GM21447 (cell line): ENCODE measurements at regions not wholly inside any gene's neighbourhood (a gene's known extent, or its start where the extent isn't known, plus 50 kb on each side); places are given as distances from the start of the nearest gene placed in this dataset.
"Not testable (repeated sequence)": the region's sequence is repeated elsewhere in the genome, so short reads cannot be mapped to it uniquely, and the experiment has no call there.

Source experiments
- ATAC-seq: cut with Tn5 transposase; IDR thresholded peaks from one replicate; pipeline ENCODE4 v1.9.1; 2021; ENCODE audit not compliant: unreplicated experiment

DNA sequence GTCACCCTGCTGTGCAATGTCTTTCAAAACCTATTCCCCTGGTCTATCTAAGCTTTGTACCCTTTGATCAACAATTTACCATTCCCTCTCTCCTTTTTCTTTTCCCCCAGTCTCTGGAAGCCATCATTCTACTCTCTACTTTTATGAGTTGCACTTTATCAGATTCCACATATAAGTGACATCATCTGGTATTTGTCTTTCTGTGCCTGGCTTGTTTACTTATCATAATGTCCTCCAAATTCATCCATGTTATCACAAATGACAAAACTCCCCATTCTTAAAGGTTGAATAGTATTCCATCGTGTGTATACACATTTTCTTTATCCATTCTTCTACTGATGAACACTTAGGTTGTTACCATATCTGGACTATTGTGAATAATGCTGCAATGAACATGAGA, 344.2 kb upstream of the CCNH start:
- no peak for ATAC-seq

DNA sequence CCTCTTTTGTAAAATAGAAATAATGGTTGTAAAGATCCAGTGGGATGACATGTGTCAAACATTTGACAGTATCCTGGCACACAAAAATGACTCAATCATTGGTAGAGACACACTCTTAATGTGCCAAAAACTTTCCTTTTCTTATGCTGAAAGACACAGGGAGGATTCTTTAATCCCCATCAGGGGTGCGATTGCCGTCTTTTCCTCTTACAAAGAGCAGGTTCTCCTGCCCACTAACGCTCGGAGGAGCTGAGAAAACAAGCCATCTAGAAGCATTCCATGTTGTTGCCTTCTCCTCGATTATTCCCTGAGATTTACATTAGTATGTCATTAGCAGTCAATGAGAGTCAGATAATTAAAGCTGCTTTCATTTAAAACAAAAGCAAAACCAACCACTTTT, 342.6 kb upstream of the CCNH start:
- no peak for ATAC-seq

DNA sequence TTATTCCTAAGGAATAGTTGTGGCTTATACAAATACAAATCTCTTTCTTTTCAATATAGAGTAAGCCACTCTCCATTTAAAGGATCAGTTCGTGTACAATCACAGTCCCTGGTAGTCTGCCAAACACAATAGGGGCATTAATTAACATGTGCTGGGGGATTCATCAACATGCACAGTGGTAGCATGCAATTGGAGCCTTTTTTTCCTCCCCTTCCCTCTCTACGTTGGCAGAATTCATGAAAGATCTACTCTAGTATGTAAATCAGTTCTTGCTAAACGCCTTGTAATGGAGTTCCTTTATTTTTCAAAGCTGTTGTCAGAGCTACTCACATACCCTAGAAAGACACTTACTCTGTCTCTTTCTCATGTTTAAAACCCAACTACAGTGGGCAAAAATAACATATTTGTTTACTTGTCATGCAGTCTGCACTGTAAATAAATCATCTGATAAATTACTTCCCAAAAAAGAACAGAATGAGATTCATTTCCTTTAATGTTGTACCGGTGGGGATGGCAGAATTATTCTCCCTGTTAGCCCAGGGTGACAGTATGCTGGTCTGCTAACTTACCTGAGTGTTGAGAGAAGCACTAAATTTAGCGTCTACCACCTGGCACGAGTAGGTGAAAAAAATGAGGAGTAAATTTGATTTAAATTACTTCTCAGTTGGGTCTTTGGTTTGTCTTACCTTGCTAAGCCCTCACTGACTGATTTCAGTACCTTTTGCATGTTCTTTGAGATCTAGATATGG, 341.5 kb upstream of the CCNH start:
- ATAC-seq, result no peak

DNA sequence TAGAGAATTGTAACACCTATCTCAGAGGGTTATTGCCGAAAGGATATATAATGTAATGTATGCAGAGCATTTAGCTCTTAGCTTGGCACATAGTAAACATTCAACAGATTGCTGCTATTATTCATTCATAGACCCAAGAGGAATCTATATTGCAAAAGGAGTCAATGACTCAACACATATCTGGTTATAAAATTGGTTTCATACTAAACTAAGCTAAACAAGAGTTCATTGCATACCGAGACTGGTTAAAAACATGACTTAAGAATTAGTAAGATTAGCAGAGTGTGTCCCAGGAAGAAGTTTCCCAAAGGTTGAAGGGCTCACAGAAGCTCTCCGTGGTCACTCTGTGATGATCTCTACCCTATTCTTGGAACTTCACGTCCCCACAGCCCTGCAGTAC, 339.6 kb upstream of the CCNH start:
- no peak for ATAC-seq

DNA sequence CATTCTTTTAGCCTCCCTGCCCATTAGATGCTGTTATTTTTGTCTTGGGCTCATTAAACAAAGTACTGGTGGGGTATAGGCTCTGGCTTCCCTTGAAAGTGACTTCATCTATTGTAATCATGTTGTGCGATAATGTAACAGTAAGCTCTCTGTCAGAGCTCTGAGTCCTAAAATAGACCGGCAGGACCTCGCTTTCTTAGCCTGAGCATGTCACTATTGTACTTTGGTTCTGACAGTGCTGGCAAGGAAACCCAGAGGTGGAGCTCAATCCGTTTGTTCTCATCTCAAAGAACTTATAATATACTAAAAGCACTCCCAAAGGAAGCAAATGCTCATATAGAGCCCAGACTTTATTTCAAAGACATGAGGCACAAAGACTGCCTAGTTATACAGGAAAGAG, 339.1 kb upstream of the CCNH start:
- no peak for ATAC-seq

DNA sequence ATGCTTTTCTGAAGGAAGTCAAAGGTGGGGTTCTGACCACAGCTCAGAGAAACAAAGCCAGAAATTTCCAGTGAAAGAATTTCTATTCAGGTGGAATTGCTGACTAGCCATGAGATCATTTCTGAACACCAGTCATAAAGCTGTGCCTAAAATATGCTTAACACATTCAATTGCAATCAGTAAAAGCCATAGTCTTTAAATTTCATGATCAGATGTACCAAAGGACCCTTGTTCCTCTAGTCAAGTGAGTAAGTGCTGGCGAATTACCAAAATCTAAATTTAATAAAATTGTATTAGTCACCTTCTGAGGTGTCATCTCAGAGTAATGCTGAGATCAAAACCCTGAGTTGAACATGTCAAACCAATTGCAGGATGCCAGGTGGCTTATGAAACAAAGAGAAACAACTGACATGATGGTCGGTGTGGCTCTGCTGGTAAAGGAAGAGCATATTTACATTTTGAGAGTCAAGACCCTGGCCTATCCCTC, 334.2 kb upstream of the CCNH start:
- ATAC-seq, result no peak

DNA sequence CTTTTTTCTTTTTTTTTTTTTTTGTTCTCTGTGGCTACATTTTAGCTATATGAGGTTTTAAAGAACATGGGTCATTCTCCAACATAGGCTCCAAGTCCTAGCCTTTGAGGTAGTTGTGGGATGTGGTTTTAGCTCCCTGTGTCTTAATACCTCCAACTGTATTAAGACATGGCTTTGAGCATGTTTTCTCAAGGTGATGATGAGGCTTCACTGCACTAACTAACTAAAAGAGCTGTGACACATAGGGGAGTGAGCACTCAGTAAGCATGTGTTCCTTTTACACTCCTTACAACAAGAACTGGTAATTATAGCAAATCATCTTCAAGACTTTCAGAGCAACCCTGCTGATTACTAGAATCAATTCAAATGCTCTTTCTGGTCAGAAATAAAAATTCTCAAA, 333.6 kb upstream of the CCNH start:
- no peak for ATAC-seq

DNA sequence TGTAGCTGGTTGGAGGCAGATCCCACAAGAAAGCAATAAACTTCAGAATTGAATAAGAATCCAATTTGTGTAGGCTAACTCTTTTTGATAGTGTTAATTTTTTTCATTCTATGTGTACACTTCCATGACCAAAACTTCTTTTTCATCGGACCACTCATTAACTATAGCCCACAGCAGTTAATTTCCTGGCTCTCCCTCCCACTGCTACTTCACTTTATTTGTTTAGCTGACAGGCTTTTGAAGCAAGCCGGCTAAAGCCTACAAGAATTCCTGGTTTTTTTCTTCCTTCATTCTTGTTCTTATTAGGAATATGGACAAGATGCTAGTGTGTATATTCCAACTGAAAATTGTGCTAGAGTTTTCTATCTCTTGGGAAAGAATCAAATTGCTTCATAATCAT, 329.2 kb upstream of the CCNH start:
- ATAC-seq, result no peak

DNA sequence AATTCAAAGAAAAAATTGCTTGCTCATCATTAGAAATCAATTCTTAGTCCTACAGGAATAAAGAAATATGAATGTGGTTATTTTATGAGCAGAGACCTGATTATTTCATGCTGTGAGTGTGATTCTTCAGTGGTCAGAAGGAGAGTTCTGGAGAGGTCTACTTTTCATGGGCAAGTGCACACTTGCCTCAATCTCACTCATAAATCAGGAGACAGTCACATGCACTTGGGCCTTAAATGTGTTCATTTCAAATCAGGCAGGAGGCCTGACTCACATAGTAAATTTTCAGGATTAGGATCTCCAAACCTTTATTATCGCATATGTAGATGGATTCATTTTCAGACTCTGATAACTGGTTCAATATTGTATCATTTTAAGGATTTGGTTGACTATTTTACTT, 323.2 kb upstream of the CCNH start:
- ATAC-seq, result no peak

DNA sequence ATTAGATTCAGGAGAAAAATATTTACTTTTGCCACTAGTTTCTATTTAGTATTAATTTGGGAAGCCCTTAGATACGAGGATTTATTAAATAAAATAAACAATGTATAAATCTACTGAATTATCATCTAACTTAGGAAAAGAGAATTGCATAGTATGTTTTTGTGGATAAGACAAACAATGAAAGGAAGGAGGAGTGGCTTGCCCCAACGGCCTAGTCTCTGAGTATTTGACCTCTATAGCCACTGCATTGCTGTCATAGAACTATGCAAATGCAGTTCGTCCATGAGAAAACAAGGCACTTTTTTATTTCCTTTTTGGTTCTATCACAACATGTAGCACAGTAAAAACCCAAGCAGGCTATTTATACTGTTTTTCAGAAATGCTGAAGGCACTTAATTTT, 321.2 kb upstream of the CCNH start:
- ATAC-seq, result no peak

DNA sequence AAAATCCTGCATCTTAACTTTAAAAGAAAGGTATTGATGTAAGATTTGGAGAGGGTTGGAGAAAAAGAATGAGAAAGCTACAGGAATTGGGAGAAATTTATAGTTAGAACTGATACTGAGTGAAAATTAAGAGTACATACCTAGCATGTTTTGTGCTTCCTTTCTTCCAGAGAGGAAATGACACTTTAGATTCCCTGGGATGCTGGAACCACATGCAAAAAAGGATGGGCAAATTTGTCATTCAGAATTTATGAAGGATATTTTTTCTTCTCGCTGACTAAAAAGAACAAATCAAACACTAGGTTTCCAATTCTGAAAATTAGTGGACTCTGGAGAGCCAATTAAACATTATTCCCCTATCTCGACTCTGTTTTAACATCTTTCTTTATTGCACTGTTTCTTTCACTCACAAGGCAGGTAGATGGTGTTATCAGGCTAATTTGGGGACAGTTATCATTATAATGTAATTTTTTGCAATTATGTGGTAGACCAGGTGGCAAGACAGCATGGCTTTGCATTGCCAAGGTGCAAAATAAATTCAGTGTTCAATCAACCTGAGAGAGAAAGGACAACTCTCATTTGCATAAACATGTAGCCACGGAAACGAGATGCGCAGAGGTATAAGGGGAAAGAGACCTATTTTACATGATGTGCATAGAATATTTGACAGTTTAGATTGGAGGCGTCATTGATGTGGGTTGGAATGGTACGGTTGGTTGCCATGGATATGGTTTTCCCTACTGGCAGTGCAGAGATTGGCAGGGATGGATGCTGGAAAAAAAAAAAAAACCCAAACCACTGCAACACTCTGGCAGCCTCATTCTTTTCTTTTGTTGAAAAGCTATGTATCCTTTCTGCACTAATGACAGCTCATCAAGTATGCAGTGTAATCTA, 320.4 kb upstream of the CCNH start:
- no peak for ATAC-seq

DNA sequence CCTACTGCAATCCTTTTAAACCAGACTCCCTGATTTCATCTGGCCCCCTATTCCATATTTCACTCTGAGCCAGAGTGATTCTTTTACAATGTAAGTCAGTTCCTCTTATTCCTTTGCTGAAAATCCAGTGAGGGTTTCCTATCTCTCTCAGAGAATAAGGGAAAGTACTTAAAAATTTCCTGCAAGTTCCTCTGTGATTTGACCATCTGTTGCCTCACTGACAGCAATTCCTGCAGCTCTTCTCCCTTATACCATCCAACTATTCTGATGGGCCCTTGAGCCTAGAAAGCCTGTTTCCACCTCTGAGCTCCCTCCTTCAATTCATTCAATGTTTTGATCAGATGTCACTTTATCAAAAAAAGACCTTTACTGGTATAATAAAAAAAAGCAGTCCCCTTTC, 317.1 kb upstream of the CCNH start:
- no peak for ATAC-seq

DNA sequence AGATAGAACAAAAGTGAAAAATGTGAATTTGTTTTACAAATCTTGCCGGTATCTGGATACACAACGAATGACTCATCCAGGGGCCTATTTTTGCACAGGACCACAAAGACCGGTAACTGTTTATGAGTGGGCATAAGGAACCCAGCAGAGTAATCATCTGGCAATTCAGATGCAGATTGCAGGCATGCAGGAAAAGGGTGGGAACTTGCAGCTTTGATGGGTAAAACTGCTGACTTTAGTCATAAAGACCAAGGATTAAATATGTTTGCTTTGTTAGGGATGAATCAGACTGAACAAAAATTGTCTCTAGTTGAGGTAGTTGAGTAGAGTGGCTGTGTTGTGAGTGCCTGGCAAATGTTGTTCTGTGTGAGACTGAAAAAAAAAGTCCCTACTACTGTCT, 309.6 kb upstream of the CCNH start:
- ATAC-seq, result no peak

DNA sequence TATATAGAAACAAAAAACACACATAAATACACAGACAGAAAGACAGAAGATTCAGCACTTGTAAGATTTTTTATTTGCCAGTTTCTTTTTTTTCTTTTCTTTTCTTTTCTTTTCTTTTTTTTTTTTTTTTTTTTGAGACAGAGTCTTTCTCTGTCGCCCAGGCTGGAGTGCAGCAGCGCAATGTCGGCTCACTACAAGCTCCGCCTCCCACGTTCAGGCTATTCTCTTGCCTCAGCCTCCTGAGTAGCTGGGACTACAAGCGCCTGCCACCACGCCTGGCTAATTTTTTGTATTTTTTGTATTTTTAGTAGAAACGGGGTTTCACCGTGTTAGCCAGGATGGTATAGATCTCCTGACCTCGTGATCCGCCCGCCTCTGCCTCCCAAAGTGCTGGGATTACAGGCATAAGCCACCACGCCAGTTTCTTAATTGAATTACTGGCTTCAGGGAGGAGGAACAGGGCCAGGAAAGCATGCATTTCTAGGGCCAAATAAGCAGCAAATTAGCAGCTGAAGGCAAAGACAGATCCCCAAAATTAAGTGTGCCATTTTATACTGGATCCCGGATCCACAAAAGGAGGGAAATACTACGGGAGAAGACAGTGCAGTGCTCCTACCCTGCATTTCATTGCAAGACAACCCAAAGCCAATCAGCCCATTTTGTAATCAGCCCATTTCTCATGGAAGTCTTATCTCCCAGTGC, 305.6 kb upstream of the CCNH start:
- not testable (repeated sequence) for ATAC-seq

DNA sequence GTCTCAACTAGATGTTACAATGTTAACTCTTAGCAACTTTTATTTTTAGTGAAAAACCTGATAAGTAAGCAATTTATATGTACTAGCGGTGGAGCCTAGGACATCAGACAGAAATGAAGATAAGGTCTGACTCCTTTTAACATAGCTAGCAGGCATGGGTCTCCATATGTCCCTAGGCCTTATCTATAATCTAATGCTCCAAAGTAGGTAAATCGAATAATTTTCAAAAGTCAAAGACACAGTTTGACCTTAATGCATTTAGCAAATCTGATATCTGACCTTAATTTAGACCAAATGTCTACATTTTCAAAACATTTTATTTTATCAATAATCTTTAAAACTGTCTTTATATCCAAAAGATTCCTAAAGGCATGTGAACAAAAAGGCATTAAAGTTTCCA, 305.0 kb upstream of the CCNH start:
- no peak for ATAC-seq

DNA sequence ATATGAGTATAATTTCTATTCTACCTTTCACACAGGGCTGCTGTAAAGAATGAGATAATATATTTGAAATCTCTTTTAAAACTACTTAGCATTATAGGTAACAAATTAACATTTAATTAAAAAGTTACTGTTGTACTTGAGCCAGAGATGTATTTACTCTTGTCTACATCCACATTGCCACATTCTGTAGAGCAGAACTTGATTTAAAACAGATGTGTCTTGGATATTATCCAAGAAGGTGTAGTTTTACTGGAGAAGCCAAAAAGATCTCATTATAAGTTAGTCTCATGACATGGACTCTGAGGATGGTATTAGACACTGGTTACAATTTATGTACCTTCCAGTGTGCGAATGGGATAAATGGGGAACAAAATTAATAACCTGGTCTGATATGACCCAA, 293.1 kb upstream of the CCNH start:
- ATAC-seq, result no peak

DNA sequence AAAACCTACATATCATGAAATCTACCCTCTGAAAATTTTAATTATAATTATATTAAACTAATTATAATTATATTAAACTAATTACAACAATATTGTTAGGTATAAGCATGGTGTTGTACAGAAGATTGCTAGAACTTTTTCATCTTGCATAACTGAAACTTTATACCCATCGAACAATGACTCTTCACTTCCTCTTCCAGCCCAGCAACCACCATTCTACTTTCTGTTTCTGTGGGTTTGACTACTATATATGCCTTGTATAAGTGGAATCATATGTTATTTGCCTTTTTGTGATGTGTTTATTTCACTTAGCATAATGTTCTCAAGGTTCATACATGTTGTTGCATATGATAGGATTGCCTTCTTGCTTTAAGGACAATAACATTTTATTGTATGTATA, 274.2 kb upstream of the CCNH start:
- ATAC-seq, result peak; percentile 65

DNA sequence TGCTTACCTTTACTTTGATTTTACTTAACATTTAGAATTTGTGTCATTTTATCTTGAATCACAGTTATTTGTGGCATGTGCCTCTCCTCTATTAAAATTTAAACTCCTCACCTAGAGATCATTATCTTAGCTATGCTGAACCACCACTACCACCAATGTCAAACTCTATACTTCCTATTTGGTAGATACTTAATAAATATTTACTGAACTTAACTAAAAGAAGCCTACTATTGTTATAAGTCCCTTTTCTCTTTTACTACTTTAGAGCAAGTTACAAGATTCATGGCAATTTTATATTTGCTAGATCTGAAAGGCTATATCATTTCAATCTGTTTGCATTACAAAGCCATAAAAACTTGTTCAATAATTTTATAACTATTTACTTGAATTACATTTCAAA, 273.3 kb upstream of the CCNH start:
- no peak for ATAC-seq

DNA sequence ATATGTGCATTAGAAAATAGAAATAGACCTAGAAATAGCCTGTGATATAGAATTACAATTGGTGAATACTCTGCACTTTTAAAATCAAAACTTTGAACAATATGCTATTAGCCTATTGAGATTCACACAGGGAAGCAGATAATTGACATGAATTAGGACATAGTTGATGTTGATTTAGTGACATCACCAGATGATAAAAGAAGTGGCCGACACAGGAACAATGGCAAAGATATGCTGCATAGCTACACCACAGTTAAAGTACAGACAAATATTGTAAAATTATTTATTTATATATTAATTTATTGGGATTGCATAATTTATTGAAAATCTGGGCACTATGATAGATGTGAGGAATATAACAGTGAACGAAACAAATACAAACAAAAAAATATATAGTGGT, 261.5 kb upstream of the CCNH start:
- no peak for ATAC-seq

DNA sequence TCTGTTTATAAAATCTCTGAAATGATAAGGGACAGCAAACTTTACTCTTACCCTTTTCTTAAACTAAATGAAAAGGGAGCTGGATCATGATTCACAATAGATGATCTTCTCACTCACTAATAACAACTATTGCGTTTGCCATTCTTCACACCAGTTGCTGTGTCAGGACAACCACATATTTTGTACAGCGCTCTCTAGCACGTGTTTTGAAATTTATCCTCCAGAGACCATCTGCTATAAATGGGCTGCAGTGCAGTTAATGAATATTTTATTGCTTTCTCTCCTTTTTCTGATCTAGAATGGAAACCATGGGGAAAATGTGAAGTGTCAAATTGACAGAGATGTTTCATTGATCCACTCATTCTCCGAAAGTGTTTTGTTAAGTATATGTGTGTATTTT, 258.4 kb upstream of the CCNH start:
- ATAC-seq, result no peak

DNA sequence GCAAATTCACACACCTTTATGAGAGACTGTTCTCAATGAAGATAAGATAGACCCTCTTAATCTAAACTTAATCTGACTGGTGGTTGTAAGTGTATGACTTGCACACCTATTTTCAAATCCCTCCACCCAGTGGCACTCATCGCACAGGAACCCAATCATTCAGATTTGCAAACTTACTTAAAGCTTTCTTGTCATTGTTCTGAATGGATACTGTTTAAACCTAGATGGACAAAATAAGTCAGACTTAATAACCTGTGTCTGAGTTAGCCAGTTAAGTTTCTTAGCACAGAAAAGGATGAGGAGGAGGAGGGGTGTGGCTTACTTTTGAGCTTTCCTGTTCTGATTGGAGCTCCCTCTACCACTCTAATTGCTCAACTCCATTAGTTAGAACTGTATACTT, 252.4 kb upstream of the CCNH start:
- ATAC-seq, result no peak
